GM19438 (cell line): ENCODE measurements at regions not wholly inside any gene's neighbourhood (a gene's known extent, or its start where the extent isn't known, plus 50 kb on each side); places are given as distances from the start of the nearest gene placed in this dataset.

Experiments used
- ATAC-seq: cut with Tn5 transposase; IDR thresholded peaks from one replicate; pipeline ENCODE4 v1.9.1; 2021; ENCODE audit warnings: low read depth; ENCODE audit not compliant: unreplicated experiment

GRCh38 chr19:28416245-28416644 lies 796.7 kb downstream of the UQCRFS1 start:
- no peak for ATAC-seq

GRCh38 chr19:28414748-28415147 lies 798.2 kb downstream of the UQCRFS1 start:
- ATAC-seq, result no peak

GRCh38 chr19:28409859-28410258 lies 803.1 kb downstream of the UQCRFS1 start:
- no peak for ATAC-seq

GRCh38 chr19:28406966-28407365 lies 806.0 kb downstream of the UQCRFS1 start:
- ATAC-seq, result no peak

DNA sequence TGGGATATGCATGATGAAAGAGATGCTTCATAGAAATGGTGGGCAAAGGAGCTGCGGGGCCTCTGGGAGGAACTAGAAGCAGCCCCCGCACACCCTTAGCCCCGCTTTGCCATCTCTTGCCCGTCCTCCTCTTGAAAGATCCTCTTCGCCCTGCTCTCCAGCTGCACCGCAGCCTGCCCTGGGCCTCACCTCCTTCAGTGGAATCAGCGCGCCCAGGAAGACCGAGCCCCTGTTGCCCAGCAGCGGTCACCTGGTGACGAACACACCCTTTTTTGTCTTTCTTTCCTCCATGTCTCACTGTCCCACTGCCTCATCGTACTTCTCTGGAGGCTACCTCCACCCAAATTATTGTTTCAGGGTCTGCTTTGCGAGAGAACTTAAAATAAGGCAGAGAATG lies 807.6 kb downstream of the UQCRFS1 start:
- ATAC-seq, result no peak

DNA sequence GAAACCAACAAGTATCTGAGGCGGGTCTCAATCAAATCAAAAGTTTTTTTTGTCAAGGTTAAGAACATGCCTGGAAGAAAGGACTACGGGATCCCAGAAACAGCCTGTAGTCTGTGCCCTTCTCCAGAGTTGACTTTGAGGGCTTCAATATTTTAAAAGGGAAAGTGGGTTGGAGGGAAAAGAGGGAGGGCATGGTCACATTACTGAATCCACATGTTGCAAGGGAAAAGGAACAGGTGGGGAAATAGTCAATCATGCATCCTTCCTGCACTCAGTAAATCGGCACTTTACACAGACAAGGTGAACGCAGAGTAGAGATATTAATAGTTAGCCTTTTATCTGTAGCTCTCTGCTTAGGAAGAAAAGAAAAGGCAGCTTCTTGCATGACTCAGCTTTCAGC lies 808.5 kb downstream of the UQCRFS1 start:
- ATAC-seq, result no peak

DNA sequence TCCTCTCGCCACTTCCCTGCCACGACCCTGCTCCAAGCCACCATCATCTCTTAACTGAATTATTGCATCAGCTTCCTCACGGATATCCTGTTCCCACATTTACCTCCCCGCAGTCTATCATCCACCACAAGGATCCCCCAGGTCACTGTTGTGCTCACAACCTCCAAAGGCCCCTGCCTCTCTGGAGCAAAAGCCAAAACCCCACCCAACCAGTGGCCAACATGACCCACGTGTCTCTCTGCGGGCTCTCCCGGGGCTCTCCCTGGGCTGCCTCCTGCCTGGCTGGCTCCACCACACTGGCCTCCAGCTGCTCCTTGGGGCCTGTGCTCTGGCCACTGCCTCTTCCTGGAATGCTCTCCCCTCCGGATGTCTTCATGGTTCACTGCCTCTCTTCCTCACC lies 809.3 kb downstream of the UQCRFS1 start:
- ATAC-seq, result no peak

DNA sequence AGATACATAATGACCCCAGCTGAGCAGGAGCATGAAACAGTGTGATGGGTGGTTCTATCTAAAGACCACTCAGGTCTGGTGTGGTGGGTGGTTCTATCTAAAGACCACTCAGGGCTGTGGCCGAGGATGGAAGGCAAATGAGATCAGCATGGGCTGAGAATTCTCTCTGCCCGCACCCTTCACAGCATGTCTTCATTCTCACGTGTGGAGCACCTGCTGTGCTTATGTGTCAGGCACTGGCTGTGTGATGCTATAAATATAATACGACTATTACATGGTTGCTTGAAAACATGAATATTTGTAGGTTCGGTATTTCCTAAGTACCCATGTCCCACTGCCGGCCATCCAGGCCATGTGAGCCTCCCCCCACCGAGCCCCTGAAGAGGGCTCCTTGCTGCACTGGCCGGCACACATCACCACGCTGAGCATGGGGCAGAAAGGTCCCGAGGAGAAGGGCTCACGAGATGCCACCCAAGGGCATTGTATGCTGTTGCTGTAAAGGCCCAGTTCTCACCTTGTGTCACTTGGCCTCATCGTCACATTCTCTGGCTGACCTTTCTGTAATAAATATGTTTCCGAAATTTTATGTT lies 810.2 kb downstream of the UQCRFS1 start:
- no peak for ATAC-seq

DNA sequence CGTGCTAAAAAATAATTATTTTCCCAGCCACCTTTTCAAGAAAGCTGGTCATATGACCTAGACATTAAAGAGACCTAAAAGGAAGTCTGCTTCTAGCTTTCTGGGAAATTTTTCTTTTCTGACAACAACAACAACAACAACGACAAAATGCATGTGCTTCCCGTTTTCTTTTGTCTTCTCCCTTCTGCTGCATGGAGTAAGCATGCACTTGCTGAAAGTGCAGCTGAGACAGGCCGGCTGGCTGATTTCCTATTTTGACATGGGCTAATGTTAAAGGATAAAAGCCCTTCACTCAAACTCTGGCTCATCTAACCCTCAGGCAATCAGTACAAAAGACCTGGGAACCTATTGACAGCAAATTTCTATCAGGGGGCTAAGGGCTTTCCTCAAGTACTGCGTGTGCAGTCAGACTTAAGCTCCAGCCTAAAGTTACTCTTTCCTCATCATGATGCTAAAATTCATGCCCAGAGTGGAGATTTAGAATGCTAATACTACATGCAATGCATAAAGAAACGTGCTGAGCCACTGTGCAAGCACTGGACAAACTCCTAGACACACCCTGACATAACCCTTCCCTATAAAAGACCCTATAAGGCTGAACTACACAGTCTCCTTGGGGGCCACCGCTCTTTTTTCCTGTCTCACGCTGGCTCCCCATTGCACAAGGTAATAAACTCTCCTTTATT lies 811.1 kb downstream of the UQCRFS1 start:
- no peak for ATAC-seq

- ATAC-seq, result no peak
Measured at GRCh38 chr19:28400953-28401671, 811.8 kb downstream of the UQCRFS1 start.

- ATAC-seq, result no peak
Measured at GRCh38 chr19:28399187-28399586, 813.8 kb downstream of the UQCRFS1 start.

- no peak for ATAC-seq
Measured at GRCh38 chr19:28397800-28398199, 815.2 kb downstream of the UQCRFS1 start.

- ATAC-seq, result no peak
Measured at GRCh38 chr19:28397306-28397705, 815.6 kb downstream of the UQCRFS1 start.

GRCh38 chr19:28396287-28396831 lies 816.6 kb downstream of the UQCRFS1 start:
- ATAC-seq, result no peak

- ATAC-seq, result no peak
Measured at GRCh38 chr19:28394725-28395124, 818.2 kb downstream of the UQCRFS1 start.

DNA sequence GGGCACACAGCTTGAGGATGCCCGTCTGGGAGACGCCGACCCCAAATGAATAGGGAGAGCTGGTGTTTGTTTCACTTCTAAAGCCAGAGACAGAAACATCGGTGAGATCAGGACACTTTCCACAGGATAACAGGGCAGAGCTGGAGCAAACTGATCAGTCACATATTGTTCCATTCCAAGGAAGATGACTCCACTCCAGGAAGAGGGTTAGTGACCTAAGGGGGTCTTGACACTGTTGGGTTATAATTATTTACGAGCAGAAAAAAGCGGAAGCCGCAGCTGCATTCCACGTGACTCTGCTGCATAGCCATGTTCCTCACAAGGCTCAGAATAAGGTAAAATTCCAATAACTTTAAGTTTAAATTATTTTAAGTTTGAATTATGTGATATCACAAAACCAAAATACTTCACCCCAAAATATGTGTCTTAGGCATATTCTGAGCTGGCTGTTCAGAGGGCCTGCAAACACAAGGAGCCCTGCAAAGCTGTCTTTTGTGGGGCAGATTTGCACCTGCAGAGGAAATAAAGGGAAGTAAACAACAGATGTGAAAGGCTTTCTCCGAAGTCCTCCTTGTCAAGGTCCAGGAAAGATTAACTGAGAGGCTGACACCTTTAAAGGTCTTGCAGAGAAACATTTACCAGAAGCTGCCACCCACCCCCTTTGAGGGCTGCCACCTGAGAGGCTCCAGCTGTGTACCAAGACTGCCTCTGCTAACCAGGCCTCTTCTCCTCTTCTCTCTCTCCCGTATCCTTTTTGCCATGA lies 819.2 kb downstream of the UQCRFS1 start:
- no peak for ATAC-seq

DNA sequence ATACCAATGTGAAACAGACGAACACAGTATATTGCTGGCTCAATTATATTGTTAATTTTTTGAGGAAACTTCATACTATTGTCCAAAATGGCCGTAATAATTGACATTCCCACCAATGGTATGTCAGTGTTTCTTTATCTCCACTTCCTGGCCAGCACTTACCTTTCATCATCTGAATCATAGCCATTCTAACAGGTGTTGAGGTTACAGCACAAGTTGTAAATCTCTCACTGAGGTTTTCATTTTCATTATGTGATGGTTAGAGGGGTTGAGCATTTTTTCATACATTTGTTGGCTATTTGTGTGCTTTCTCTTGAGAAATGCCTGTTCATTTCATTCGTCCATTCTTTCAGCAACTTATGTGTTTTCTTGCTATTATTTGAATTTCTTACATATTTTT lies 824.0 kb downstream of the UQCRFS1 start:
- ATAC-seq, result no peak

DNA sequence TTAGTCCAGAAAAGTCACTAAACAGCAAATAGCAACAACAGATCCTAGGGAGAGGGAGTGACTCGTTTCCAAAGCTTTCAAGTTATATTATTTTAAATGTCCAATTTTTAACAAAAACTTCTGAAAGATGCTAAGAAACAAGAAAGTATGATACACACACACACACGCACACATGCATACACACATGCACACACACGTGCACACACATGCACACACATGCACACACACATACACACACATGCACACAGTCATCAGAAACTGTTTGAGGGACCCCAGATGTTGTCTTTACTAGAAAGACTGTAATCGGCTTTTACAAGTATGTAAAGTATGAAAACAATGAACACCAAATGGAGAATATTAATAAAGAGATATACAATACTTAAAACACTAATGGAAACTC lies 825.4 kb downstream of the UQCRFS1 start:
- ATAC-seq, result no peak

GRCh38 chr19:28386470-28386869 lies 826.5 kb downstream of the UQCRFS1 start:
- no peak for ATAC-seq

GRCh38 chr19:28386066-28386465 lies 826.9 kb downstream of the UQCRFS1 start:
- ATAC-seq, result no peak

DNA sequence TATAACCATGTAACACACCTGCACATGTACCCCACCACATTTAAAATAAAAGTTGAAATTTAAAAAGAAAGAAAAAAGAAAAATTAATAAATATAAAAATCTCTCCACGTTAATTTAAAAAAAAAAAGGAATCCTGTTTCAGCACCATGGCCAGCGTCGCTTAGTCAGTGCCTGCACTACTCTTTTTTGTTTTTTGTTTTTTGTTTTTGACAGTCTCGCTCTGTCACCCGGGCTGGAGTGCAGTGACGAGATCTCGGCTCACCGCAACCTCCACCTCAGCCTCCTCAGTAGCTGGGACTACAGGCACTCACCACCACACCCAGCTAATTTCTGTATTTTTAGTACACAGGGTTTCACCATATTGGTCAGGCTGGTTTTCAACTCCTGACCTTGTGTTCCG lies 835.9 kb downstream of the UQCRFS1 start:
- ATAC-seq, result no peak
